HG02884 (cell line): ENCODE measurements at regions not wholly inside any gene's neighbourhood (a gene's known extent, or its start where the extent isn't known, plus 50 kb on each side); places are given as distances from the start of the nearest gene placed in this dataset.

ENCODE experiments used
- ATAC-seq: cut with Tn5 transposase; IDR thresholded peaks from one replicate; pipeline ENCODE4 v1.9.1; 2021; ENCODE audit warnings: mild to moderate bottlenecking, moderate library complexity; ENCODE audit not compliant: unreplicated experiment

DNA sequence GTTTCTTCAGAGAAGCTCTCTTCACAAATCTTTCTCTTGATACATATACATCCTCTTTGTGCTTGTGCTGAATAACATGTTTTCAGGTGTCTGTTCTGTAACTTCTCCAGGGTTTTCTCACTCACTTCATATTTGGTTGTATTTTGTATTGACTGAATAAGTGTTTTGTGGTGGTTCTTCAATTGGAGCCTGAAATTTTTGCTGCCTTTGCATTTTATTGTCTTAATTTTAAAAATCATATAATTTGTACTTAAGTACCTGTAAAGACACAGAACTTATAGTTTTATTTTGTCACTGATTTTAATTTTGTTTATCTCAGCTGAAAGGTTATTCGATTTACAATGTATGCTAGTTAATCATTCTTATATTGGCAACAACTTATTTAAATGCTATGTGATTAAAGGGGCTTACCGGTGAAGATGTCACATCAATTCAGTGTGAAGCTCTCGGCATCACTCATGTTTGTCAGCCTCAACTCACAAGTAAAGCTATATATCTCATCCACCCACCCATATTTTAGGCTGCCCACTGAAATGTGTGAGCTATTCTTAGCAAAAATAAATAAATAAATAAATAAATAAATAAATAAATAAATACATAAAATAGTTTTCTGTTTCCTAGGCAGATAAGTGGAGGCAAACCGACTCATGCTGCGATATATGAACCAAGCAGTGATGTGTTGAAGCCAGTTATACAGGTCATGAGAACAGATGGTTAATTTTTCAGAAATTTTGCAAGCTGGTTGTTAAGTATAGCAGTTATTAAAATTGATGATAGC, 76.4 kb upstream of the FSTL5 start:
- ATAC-seq = no peak

DNA sequence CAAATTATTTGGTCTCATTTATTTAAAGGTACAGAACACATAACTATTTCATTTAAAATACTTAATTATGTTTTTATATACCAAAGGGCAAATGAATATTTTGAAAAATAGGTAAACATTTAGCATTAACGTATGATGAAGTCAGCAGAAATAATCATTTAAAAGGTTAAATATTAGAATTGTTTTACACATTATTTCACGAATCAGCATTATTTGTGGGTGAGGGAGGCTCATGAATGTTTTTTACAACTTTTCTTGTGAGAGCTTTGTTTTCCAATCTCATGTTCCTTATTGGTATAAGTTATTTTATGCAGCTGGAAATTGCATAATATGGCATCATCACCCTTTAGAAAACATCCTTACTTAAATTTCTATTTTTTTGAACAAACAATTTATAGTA, 73.9 kb upstream of the FSTL5 start:
- no peak for ATAC-seq

DNA sequence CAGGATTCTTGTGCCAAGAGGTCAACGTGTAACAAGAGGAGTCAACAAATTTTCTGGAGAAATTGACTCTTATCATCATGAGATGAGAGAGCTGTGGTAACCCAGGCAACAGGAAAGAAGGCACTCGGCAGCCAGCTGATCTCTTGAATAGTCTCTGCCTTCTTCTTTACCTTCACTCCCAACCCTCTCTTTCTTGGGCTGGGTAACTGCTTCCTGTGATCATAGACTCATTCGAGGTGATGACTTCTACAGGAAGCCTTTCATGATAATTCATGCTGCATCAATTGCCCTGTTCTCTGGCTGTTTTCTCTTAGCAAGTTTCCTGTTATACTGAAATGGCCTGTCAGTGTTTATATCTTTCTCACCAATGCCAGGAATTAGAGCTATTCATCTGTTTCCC, 70.8 kb upstream of the FSTL5 start:
- no peak for ATAC-seq

DNA sequence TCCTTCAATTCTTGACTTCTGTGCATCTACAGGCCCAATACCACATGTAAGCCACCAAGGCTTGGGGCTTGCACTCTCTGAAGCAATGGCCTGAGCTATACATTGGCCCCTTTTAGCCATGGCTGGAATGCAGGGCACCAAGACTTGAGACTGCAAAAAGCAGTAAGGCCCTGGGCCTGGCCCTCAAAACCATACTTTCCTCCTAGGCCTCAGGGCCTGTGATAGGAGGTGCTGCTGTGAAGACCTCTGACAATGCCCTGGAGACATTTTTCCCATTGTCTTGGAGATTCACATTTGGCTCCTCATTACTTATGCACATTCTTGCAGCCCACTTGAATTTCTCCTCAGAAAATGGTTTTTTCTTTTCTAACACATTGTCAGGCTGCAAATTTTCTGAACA, 68.5 kb upstream of the FSTL5 start:
- ATAC-seq = no peak

DNA sequence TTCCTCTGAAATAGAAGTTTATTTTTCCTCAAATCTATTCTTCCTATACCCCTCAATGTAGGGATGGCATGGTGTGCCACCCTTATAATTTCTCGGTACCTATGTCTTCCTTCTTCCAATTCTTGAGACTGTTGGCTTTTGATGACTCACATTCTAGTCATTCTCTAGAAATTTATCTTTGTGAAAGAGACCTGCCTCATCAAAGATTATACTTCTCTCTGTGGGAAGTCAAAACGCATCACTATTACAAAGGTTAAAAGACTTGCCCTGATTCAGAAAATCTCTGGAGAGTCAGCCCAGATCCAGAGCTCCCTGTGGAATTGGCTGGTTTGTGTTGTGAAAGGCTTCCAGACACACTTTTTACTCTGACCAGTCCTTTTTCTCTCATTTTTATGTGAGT, 65.9 kb upstream of the FSTL5 start:
- no peak for ATAC-seq

DNA sequence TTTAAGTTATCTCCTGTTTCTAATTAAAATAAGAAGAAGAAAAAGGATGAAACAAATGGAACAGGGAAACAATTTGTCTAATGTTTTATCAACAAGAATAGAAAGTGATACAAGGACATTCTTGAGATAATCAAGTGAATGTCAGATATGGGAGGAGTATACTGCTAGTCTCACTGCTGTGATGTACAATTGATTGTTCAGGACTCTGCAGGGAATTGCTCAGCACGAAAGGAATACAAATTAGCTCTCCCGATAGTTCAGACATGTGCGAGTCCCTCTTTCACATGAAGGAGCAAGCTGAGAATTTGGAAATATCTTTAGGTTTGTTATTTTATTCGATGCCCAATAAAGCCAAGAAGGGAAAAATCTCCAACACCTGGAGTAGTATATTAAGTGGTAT, 57.3 kb upstream of the FSTL5 start:
- ATAC-seq = no peak
